PC-9 (cell line): ENCODE measurements at regions not wholly inside any gene's neighbourhood (a gene's known extent, or its start where the extent isn't known, plus 50 kb on each side); places are given as distances from the start of the nearest gene placed in this dataset.

Experiments
- EZH2 ChIP-seq: fragments of 200-600 bp; sonication (generic); IDR thresholded peaks from 2 replicates; pipeline ENCODE4 v1.8.0; 2017; ENCODE audit warnings: antibody characterized with exemption, low read depth
- TF ChIP-seq, protein P1 (sequence below): fragments of 200-600 bp; sonication (generic); conservative IDR thresholded peaks from 2 replicates; pipeline ENCODE4 v1.6.1; 2017; ENCODE audit warnings: mixed run types, antibody characterized with exemption, mild to moderate bottlenecking, moderate library complexity

DNA sequence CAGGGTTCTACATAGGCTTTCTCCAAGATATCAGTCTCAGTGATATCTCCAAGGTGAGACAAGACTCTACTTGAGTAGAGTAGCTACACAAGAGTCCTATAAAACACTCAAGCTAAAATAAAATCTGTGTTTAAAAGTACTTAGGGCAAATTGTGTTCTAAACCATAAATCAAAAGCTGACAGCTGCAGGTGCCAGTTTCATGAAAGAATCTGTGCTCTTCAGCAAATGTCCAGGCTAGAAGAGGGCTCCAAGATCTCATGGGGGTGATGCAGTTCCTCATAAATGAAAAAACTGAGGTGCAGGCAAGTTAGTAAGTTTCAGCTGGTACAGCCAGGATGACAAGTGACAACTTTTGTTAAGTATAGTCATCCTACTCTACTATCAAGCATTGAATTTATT is 142.8 kb upstream of the TNPO1 start:
- no peak for TF ChIP-seq EZH2
- TF ChIP-seq, protein P1, sequence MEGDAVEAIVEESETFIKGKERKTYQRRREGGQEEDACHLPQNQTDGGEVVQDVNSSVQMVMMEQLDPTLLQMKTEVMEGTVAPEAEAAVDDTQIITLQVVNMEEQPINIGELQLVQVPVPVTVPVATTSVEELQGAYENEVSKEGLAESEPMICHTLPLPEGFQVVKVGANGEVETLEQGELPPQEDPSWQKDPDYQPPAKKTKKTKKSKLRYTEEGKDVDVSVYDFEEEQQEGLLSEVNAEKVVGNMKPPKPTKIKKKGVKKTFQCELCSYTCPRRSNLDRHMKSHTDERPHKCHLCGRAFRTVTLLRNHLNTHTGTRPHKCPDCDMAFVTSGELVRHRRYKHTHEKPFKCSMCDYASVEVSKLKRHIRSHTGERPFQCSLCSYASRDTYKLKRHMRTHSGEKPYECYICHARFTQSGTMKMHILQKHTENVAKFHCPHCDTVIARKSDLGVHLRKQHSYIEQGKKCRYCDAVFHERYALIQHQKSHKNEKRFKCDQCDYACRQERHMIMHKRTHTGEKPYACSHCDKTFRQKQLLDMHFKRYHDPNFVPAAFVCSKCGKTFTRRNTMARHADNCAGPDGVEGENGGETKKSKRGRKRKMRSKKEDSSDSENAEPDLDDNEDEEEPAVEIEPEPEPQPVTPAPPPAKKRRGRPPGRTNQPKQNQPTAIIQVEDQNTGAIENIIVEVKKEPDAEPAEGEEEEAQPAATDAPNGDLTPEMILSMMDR = no peak
